ENCODE measurements at regions not wholly inside any gene's neighbourhood (a gene's known extent, or its start where the extent isn't known, plus 50 kb on each side); places are given as distances from the start of the nearest gene placed in this dataset.

GRCh38 chr18:79615586-79615985 lies 64.0 kb upstream of the CTDP1 start:
- DNase-seq (ENCODE audit: low read depth) = no peak
- H3K4me3 ChIP-seq (ENCODE audit: low read depth, low read length) = no peak overlapping the region
- no peak for TF ChIP-seq CTCF (IDR thresholded peaks at IDR 0.05; ENCODE audit: insufficient read depth, low read depth, low read length, missing control alignments)

DNA sequence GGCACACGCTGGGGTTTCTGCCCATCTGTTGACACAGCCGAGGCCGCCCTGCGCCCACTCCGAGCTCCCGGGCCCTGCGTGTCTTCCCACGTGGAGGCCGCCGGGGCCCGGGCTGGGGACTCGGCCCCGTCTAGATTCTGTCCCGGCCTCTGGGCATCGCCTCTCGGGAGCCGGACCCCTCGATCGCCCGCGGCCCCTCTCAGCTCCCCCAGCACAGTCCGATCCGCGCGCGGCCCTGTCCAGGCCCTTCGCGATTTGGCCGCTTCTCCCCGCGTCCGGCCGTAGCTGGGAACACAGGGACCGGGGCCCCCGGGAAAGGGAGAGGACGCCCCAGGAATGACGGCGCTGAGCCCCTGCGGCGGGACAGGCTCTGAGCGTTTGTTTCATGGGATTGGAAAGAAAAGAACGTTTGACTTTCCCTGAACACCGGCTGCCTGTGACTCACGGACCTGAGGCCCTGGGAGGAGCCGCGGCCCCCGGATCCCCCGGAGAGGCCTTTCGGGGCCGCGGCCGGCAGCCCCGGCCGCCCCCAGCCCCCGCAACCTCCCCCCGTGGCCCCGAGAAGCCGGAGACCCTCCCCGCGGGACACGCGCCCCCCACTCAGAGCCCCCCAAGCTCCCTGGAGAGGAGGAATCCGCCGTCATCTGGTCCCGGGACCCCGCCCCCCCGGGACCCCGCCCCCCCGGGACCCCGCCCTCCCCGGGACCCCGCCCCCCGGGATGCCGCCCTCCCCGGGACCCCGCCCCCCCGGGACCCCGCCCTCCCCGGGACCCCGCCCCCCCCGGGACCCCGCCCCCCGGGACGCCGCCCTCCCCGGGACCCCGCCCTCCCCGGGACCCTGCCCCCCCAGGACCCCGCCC lies 62.7 kb upstream of the CTDP1 start:
- no peak for DNase-seq (ENCODE audit: low read depth)
- TF ChIP-seq CTCF (IDR thresholded peaks at IDR 0.05; ENCODE audit: insufficient read depth, low read depth, low read length, missing control alignments) = no peak
- no peak overlapping the region for H3K4me3 ChIP-seq (ENCODE audit: low read depth, low read length)

GRCh38 chr18:79617511-79618500 lies 61.8 kb upstream of the CTDP1 start:
- H3K4me3 ChIP-seq (ENCODE audit: low read depth, low read length) = no peak overlapping the region
- TF ChIP-seq CTCF (IDR thresholded peaks at IDR 0.05; ENCODE audit: insufficient read depth, low read depth, low read length, missing control alignments) = no peak
- no peak for DNase-seq (ENCODE audit: low read depth)

DNA sequence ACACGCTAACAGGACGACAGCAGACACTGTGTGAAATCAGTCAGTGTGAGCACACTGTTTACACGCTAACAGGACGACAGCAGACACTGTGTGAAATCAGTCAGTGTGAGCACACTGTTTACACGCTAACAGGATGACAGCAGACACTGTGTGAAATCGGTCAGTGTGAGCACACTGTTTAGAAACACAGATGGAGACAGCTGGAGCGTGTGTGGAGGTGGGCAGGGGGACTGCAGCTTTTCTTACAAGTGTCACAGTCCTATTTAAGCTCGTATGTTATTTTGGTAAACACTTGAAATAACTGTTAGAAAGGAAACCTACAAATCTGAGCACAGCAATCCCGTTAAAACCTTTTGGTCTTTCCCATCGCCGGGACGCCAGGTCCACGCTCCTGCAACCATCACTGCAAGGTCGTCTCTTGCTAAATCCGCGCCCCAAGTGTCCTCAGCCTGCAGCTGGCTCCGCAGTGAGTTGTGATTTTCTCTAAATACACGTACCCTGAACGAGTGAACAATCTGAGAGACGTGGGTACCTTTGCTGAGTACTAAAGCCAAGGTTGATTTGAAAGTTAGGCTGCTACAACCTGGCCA lies 58.9 kb upstream of the CTDP1 start:
- no peak overlapping the region for H3K4me3 ChIP-seq (ENCODE audit: low read depth, low read length)
- TF ChIP-seq CTCF (IDR thresholded peaks at IDR 0.05; ENCODE audit: insufficient read depth, low read depth, low read length, missing control alignments) = no peak
- no peak for DNase-seq (ENCODE audit: low read depth)

- no peak for DNase-seq (ENCODE audit: low read depth)
- no peak overlapping the region for H3K4me3 ChIP-seq (ENCODE audit: low read depth, low read length)
- TF ChIP-seq CTCF (IDR thresholded peaks at IDR 0.05; ENCODE audit: insufficient read depth, low read depth, low read length, missing control alignments) = no peak
These were observed 58.1 kb upstream of the CTDP1 start for GRCh38 chr18:79621501-79621900.

- DNase-seq (ENCODE audit: low read depth) = no peak
- no peak overlapping the region for H3K4me3 ChIP-seq (ENCODE audit: low read depth, low read length)
- TF ChIP-seq CTCF (IDR thresholded peaks at IDR 0.05; ENCODE audit: insufficient read depth, low read depth, low read length, missing control alignments) = no peak
These were observed 57.6 kb upstream of the CTDP1 start for GRCh38 chr18:79622004-79622403.
